Stimulated activated CD8-positive, alpha-beta memory T cell treated with anti-CD3 and anti-CD28 coated beads, Interleukin-7, amount 100 ng/mL, for 48 hours (primary cell): ENCODE measurements at regions not wholly inside any gene's neighbourhood (a gene's known extent, or its start where the extent isn't known, plus 50 kb on each side); places are given as distances from the start of the nearest gene placed in this dataset.
"Not testable (repeated sequence)": the region's sequence is repeated elsewhere in the genome, so short reads cannot be mapped to it uniquely, and the experiment has no call there.

ENCODE experiments used
- DNase-seq, 2 donors: peaks; one replicate each; pipeline ENCODE4 v3.0.0-alpha.2; 2020; ENCODE audit warnings: low read depth in 1 of 2; ENCODE audit errors: extremely low read depth in 1 of 2

GRCh38 chr11:112533682-112534081, 273.0 kb upstream of the PLET1 start:
- DNase-seq: no peak

GRCh38 chr11:112534208-112534607, 273.5 kb upstream of the PLET1 start:
- no peak for DNase-seq

- DNase-seq: no peak
Measured at GRCh38 chr11:112537026-112537425, 276.4 kb upstream of the PLET1 start.

GRCh38 chr11:112537846-112538330, 277.2 kb upstream of the PLET1 start:
- DNase-seq: no peak

GRCh38 chr11:112538534-112539280, 278.0 kb upstream of the PLET1 start:
- DNase-seq: no peak

- not testable (repeated sequence) for DNase-seq
Measured at GRCh38 chr11:112539281-112539555, 278.6 kb upstream of the PLET1 start.

- no peak for DNase-seq
Measured at GRCh38 chr11:112539741-112540140, 279.1 kb upstream of the PLET1 start.

GRCh38 chr11:112540261-112540660, 279.6 kb upstream of the PLET1 start:
- no peak for DNase-seq

- DNase-seq: no peak
Measured at GRCh38 chr11:112541140-112542046, 280.7 kb upstream of the PLET1 start.

- DNase-seq: no peak
Measured at GRCh38 chr11:112542479-112542878, 281.8 kb upstream of the PLET1 start.

GRCh38 chr11:112543390-112543789, 282.7 kb upstream of the PLET1 start:
- DNase-seq: no peak

- no peak for DNase-seq
Measured at GRCh38 chr11:112548641-112549040, 288.0 kb upstream of the PLET1 start.

- no peak for DNase-seq
Measured at GRCh38 chr11:112553205-112553731, 292.6 kb upstream of the PLET1 start.

- DNase-seq: no peak
Measured at GRCh38 chr11:112554586-112554985, 293.9 kb upstream of the PLET1 start.

GRCh38 chr11:112555491-112556364, 295.1 kb upstream of the PLET1 start:
- peak; percentile 23 to 44 for DNase-seq

GRCh38 chr11:112558691-112559090, 298.0 kb upstream of the PLET1 start:
- DNase-seq: no peak

GRCh38 chr11:112563808-112564207, 303.1 kb upstream of the PLET1 start:
- DNase-seq: no peak

- no peak for DNase-seq
Measured at GRCh38 chr11:112564228-112564955, 303.7 kb upstream of the PLET1 start.

GRCh38 chr11:112565551-112565950, 304.9 kb upstream of the PLET1 start:
- no peak for DNase-seq

GRCh38 chr11:112566124-112566523, 305.5 kb upstream of the PLET1 start:
- DNase-seq: no peak
